ENCODE measurements at regions not wholly inside any gene's neighbourhood (a gene's known extent, or its start where the extent isn't known, plus 50 kb on each side); places are given as distances from the start of the nearest gene placed in this dataset.

GRCh38 chr1:238099871-238100270 lies 209.1 kb upstream of the ZP4 start:
- no peak for DNase-seq (ENCODE audit: low spot score)
- no peaks in the 10 kb centered on the region for H3K27me3 ChIP-seq
- H3K36me3 ChIP-seq: no peaks in the 10 kb centered on the region
- no peak for TF ChIP-seq CTCF (IDR thresholded peaks at IDR 0.05)
- no peak overlapping the region for H3K27ac ChIP-seq
- no peak overlapping the region for H3K4me3 ChIP-seq
- no peaks in the 10 kb centered on the region for H3K4me1 ChIP-seq
- no peaks in the 10 kb centered on the region for H3K9me3 ChIP-seq

GRCh38 chr1:238089615-238090014 lies 198.9 kb upstream of the ZP4 start:
- Histone ChIP-seq H3K27ac (no peak overlapping the region), H3K27me3 (no peaks in the 10 kb centered on the region), H3K4me3 (no peak overlapping the region), H3K36me3 (no peaks in the 10 kb centered on the region), H3K4me1 (no peaks in the 10 kb centered on the region), H3K9me3 (no peaks in the 10 kb centered on the region)
- no peak for TF ChIP-seq CTCF (IDR thresholded peaks at IDR 0.05)
- no peak for DNase-seq (ENCODE audit: low spot score)

GRCh38 chr1:238088560-238089290 lies 198.0 kb upstream of the ZP4 start:
- no peak overlapping the region for H3K27ac ChIP-seq
- no peaks in the 10 kb centered on the region for H3K4me1 ChIP-seq
- no peaks in the 10 kb centered on the region for H3K36me3 ChIP-seq
- no peak for TF ChIP-seq CTCF (IDR thresholded peaks at IDR 0.05)
- H3K9me3 ChIP-seq: no peaks in the 10 kb centered on the region
- no peaks in the 10 kb centered on the region for H3K27me3 ChIP-seq
- no peak for DNase-seq (ENCODE audit: low spot score)
- no peak overlapping the region for H3K4me3 ChIP-seq

DNA sequence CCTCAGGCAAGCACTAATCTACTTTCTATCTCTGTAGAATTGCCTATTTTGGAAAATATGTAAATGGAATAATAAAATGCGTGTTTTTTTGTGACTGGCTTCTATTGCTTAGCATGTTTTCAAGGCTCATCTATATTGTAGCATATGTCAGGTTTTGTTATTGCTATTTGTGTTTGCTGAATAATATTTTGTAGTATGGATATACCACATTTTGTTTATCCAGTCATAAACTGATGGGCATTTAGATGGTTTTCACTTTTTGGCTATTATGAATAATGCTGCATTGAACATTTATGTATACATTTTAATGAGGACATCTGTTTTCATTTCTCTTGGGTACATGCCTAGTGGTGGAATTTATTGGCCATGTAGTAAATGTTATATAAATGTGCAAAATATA lies 183.3 kb upstream of the ZP4 start:
- Histone ChIP-seq H3K36me3 (no peaks in the 10 kb centered on the region), H3K27ac (no peak overlapping the region), H3K27me3 (no peaks in the 10 kb centered on the region), H3K9me3 (no peaks in the 10 kb centered on the region), H3K4me3 (no peak overlapping the region), H3K4me1 (no peaks in the 10 kb centered on the region)
- no peak for DNase-seq (ENCODE audit: low spot score)
- TF ChIP-seq CTCF (IDR thresholded peaks at IDR 0.05): no peak

DNA sequence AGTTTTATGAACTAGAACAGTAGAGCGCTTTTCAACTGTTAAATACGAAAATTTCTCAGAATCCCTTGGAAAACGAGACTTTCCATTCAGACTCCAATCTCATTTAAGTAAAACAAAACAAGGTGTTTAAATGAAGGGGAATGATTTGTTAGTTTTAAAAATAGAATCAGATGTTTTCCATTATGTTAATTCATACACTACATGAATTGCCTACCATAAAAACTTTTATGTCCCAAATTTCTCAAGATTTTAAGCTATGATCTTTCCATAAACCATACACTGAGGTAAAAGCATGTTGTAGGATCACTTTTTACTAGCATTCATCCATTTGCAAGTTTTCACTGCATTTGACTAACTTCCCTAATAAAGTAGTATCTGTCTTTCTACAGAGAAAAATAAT lies 180.3 kb upstream of the ZP4 start:
- TF ChIP-seq CTCF (IDR thresholded peaks at IDR 0.05): no peak
- no peaks in the 10 kb centered on the region for H3K9me3 ChIP-seq
- no peaks in the 10 kb centered on the region for H3K27me3 ChIP-seq
- H3K36me3 ChIP-seq: no peaks in the 10 kb centered on the region
- H3K4me3 ChIP-seq: no peak overlapping the region
- H3K4me1 ChIP-seq: no peaks in the 10 kb centered on the region
- DNase-seq (ENCODE audit: low spot score): no peak
- H3K27ac ChIP-seq: no peak overlapping the region

- DNase-seq (ENCODE audit: low spot score): no peak
Measured at GRCh38 chr1:238063454-238063853, 172.7 kb upstream of the ZP4 start.

More at GRCh38 chr1:238063454-238063853, 172.7 kb upstream of the ZP4 start:
- no peak for TF ChIP-seq CTCF (IDR thresholded peaks at IDR 0.05)
- Histone ChIP-seq H3K9me3 (no peaks in the 10 kb centered on the region), H3K36me3 (no peaks in the 10 kb centered on the region), H3K4me3 (no peak overlapping the region), H3K27ac (no peak overlapping the region), H3K27me3 (no peaks in the 10 kb centered on the region), H3K4me1 (no peaks in the 10 kb centered on the region)
